Progenitor cell of endocrine pancreas (in vitro differentiated cells): ENCODE measurements at regions not wholly inside any gene's neighbourhood (a gene's known extent, or its start where the extent isn't known, plus 50 kb on each side); places are given as distances from the start of the nearest gene placed in this dataset.

Source experiments
- DNase-seq: peaks from one replicate; pipeline ENCODE4 v3.0.0; 2021; ENCODE audit warnings: low spot score; ENCODE audit not compliant: unreplicated experiment
- H3K27ac Mint-ChIP-seq: 2 replicates; pipeline ENCODE4 v1.8.0; 2021; ENCODE audit warnings: mild to moderate bottlenecking, moderate library complexity, mixed read lengths
- H3K27me3 Mint-ChIP-seq: 2 replicates; pipeline ENCODE4 v1.8.0; 2021; ENCODE audit warnings: mixed read lengths
- H3K36me3 Mint-ChIP-seq: 2 replicates; pipeline ENCODE4 v1.8.0; 2022; ENCODE audit warnings: mixed read lengths; ENCODE audit not compliant: insufficient read depth
- H3K4me1 Mint-ChIP-seq: 2 replicates; pipeline ENCODE4 v1.8.0; 2021; ENCODE audit warnings: low read depth, mixed read lengths
- H3K4me3 Mint-ChIP-seq: 2 replicates; pipeline ENCODE4 v1.8.0; 2021; ENCODE audit warnings: low read depth, mild to moderate bottlenecking, moderate library complexity, mixed read lengths
- H3K9me3 Mint-ChIP-seq: 2 replicates; pipeline ENCODE4 v1.8.0; 2021; ENCODE audit warnings: low read depth, mixed read lengths
- CTCF ChIP-seq: fragments of 200-600 bp; sonication (generic); IDR thresholded peaks from one replicate; pipeline ENCODE4 v1.5.0; 2021; ENCODE audit warnings: antibody characterized with exemption, mild to moderate bottlenecking; ENCODE audit not compliant: unreplicated experiment

- TF ChIP-seq CTCF: peak; percentile 36
- no peak for DNase-seq
- H3K9me3 Mint-ChIP-seq: no peaks in the 10 kb centered on the region
- H3K4me3 Mint-ChIP-seq: no peak overlapping the region
- no peaks in the 10 kb centered on the region for H3K27me3 Mint-ChIP-seq
- H3K4me1 Mint-ChIP-seq: peaks cover 17% of the 10 kb centered on the region
- no peaks in the 10 kb centered on the region for H3K36me3 Mint-ChIP-seq
- no peak overlapping the region for H3K27ac Mint-ChIP-seq
Measured at GRCh38 chr4:86482306-86483172, 111.6 kb upstream of the PTPN13 start.

GRCh38 chr4:86483173-86483490 lies 111.0 kb upstream of the PTPN13 start:
- no peak overlapping the region for H3K4me3 Mint-ChIP-seq
- DNase-seq: no peak
- TF ChIP-seq CTCF: no peak
- H3K27ac Mint-ChIP-seq: no peak overlapping the region
- peaks cover 17% of the 10 kb centered on the region for H3K4me1 Mint-ChIP-seq
- H3K9me3 Mint-ChIP-seq: no peaks in the 10 kb centered on the region
- H3K36me3 Mint-ChIP-seq: no peaks in the 10 kb centered on the region
- no peaks in the 10 kb centered on the region for H3K27me3 Mint-ChIP-seq

- Mint-ChIP-seq H3K36me3 (no peaks in the 10 kb centered on the region), H3K9me3 (no peaks in the 10 kb centered on the region), H3K27me3 (no peaks in the 10 kb centered on the region), H3K4me3 (no peak overlapping the region), H3K4me1 (peaks cover 17% of the 10 kb centered on the region), H3K27ac (no peak overlapping the region)
- TF ChIP-seq CTCF: no peak
- DNase-seq: no peak
Measured at GRCh38 chr4:86483773-86484172, 110.3 kb upstream of the PTPN13 start.

- DNase-seq: no peak
- no peak overlapping the region for H3K4me3 Mint-ChIP-seq
- H3K27me3 Mint-ChIP-seq: no peaks in the 10 kb centered on the region
- no peaks in the 10 kb centered on the region for H3K9me3 Mint-ChIP-seq
- peaks cover 17% of the 10 kb centered on the region for H3K4me1 Mint-ChIP-seq
- H3K36me3 Mint-ChIP-seq: no peaks in the 10 kb centered on the region
- no peak overlapping the region for H3K27ac Mint-ChIP-seq
- no peak for TF ChIP-seq CTCF
Measured at GRCh38 chr4:86484241-86484640, 109.9 kb upstream of the PTPN13 start.

GRCh38 chr4:86487738-86488348 lies 106.3 kb upstream of the PTPN13 start:
- Mint-ChIP-seq H3K4me1 (peaks cover 8% of the 10 kb centered on the region), H3K9me3 (no peaks in the 10 kb centered on the region), H3K4me3 (no peak overlapping the region), H3K27me3 (no peaks in the 10 kb centered on the region), H3K27ac (no peak overlapping the region), H3K36me3 (no peaks in the 10 kb centered on the region)
- no peak for TF ChIP-seq CTCF
- DNase-seq: no peak
